Esophagus squamous epithelium (tissue), 4 donors: ENCODE measurements at regions not wholly inside any gene's neighbourhood (a gene's known extent, or its start where the extent isn't known, plus 50 kb on each side); places are given as distances from the start of the nearest gene placed in this dataset.
"Not testable (repeated sequence)": the region's sequence is repeated elsewhere in the genome, so short reads cannot be mapped to it uniquely, and the experiment has no call there.

Experiments
- POLR2A ChIP-seq, 4 donors: fragments of 450-650 bp; IDR thresholded peaks; one replicate each; pipeline ENCODE4 v1.6.1; 2017; ENCODE audit warnings: antibody characterized with exemption in 4 of 4, mild to moderate bottlenecking in 4 of 4, moderate library complexity in 3 of 4
- TF ChIP-seq, protein P1 (sequence below), 6 experiments: fragments of 450-650 bp in 4 of 6; fragments of 200-600 bp in 2 of 6; sonication (generic) in 2 of 6; IDR thresholded peaks; one replicate each; pipeline ENCODE4 v1.5.1; 2016 to 2019; ENCODE audit warnings: antibody characterized with exemption in 6 of 6, mild to moderate bottlenecking in 4 of 6, moderate library complexity in 4 of 6

- TF ChIP-seq, protein P1, sequence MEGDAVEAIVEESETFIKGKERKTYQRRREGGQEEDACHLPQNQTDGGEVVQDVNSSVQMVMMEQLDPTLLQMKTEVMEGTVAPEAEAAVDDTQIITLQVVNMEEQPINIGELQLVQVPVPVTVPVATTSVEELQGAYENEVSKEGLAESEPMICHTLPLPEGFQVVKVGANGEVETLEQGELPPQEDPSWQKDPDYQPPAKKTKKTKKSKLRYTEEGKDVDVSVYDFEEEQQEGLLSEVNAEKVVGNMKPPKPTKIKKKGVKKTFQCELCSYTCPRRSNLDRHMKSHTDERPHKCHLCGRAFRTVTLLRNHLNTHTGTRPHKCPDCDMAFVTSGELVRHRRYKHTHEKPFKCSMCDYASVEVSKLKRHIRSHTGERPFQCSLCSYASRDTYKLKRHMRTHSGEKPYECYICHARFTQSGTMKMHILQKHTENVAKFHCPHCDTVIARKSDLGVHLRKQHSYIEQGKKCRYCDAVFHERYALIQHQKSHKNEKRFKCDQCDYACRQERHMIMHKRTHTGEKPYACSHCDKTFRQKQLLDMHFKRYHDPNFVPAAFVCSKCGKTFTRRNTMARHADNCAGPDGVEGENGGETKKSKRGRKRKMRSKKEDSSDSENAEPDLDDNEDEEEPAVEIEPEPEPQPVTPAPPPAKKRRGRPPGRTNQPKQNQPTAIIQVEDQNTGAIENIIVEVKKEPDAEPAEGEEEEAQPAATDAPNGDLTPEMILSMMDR (IDR thresholded peaks at IDR 0.05): not testable (repeated sequence)
- not testable (repeated sequence) for TF ChIP-seq POLR2A (IDR thresholded peaks at IDR 0.05)
These were observed 51.3 kb upstream of the DCLK2 start for GRCh38 chr4:150026987-150027386.
